Suppressor macrophage treated with lipopolysaccharide for 4 hours (primary cell): ENCODE measurements at regions not wholly inside any gene's neighbourhood (a gene's known extent, or its start where the extent isn't known, plus 50 kb on each side); places are given as distances from the start of the nearest gene placed in this dataset.
"Not testable (repeated sequence)": the region's sequence is repeated elsewhere in the genome, so short reads cannot be mapped to it uniquely, and the experiment has no call there.

Experiments used
- DNase-seq: peaks from one replicate; pipeline ENCODE4 v3.0.0-alpha.2; 2020

GRCh38 chr13:65940720-65941119, 1289.4 kb downstream of the PCDH9 start:
- DNase-seq: no peak

- DNase-seq: no peak
Measured at GRCh38 chr13:65937251-65937650, 1292.9 kb downstream of the PCDH9 start.

GRCh38 chr13:65936249-65936648, 1293.9 kb downstream of the PCDH9 start:
- DNase-seq: no peak

- DNase-seq: no peak
Measured at GRCh38 chr13:65932587-65933239, 1297.4 kb downstream of the PCDH9 start.

GRCh38 chr13:65932013-65932412, 1298.1 kb downstream of the PCDH9 start:
- DNase-seq: no peak

GRCh38 chr13:65929436-65929835, 1300.7 kb downstream of the PCDH9 start:
- DNase-seq: no peak

- no peak for DNase-seq
Measured at GRCh38 chr13:65926750-65927171, 1303.4 kb downstream of the PCDH9 start.

GRCh38 chr13:65922846-65923245, 1307.3 kb downstream of the PCDH9 start:
- not testable (repeated sequence) for DNase-seq

- DNase-seq: no peak
Measured at GRCh38 chr13:65921933-65922332, 1308.2 kb downstream of the PCDH9 start.

- DNase-seq: no peak
Measured at GRCh38 chr13:65917731-65918130, 1312.4 kb downstream of the PCDH9 start.

GRCh38 chr13:65915195-65915594, 1314.9 kb downstream of the PCDH9 start:
- DNase-seq: no peak

- no peak for DNase-seq
Measured at GRCh38 chr13:65914716-65915115, 1315.4 kb downstream of the PCDH9 start.

- no peak for DNase-seq
Measured at GRCh38 chr13:65913173-65913572, 1317.0 kb downstream of the PCDH9 start.

GRCh38 chr13:65912516-65912915, 1317.6 kb downstream of the PCDH9 start:
- no peak for DNase-seq

- no peak for DNase-seq
Measured at GRCh38 chr13:65911546-65912193, 1318.5 kb downstream of the PCDH9 start.

- DNase-seq: no peak
Measured at GRCh38 chr13:65909501-65909900, 1320.6 kb downstream of the PCDH9 start.

- no peak for DNase-seq
Measured at GRCh38 chr13:65907666-65908525, 1322.2 kb downstream of the PCDH9 start.

- DNase-seq: no peak
Measured at GRCh38 chr13:65901723-65902122, 1328.4 kb downstream of the PCDH9 start.

- no peak for DNase-seq
Measured at GRCh38 chr13:65894049-65894448, 1336.1 kb downstream of the PCDH9 start.

GRCh38 chr13:65892859-65893258, 1337.3 kb downstream of the PCDH9 start:
- DNase-seq: no peak

- no peak for DNase-seq
Measured at GRCh38 chr13:65889368-65889767, 1340.8 kb downstream of the PCDH9 start.

- DNase-seq: no peak
Measured at GRCh38 chr13:65882810-65883209, 1347.3 kb downstream of the PCDH9 start.

GRCh38 chr13:65881561-65882155, 1348.5 kb downstream of the PCDH9 start:
- no peak for DNase-seq
